LNCaP clone FGC (cell line): ENCODE measurements at regions not wholly inside any gene's neighbourhood (a gene's known extent, or its start where the extent isn't known, plus 50 kb on each side); places are given as distances from the start of the nearest gene placed in this dataset.
"Not testable (repeated sequence)": the region's sequence is repeated elsewhere in the genome, so short reads cannot be mapped to it uniquely, and the experiment has no call there.

ENCODE experiments used
- DNase-seq: peaks from one replicate; pipeline ENCODE4 v3.0.0-alpha.2; 2011; ENCODE audit warnings: low read depth
- H3K4me3 ChIP-seq: 2 replicates; pipeline ENCODE4 v1.5.1; 2011; ENCODE audit warnings: mild to moderate bottlenecking, low read depth, low read length, control low read depth
- TF ChIP-seq, protein P1 (sequence below): IDR thresholded peaks from 2 replicates; pipeline ENCODE4 v1.5.1; 2012; ENCODE audit warnings: mild to moderate bottlenecking; ENCODE audit not compliant: control insufficient read depth, insufficient read depth; ENCODE audit errors: extremely low read depth

GRCh38 chr18:44580159-44580558, 100.5 kb upstream of the SETBP1 start:
- TF ChIP-seq, protein P1, sequence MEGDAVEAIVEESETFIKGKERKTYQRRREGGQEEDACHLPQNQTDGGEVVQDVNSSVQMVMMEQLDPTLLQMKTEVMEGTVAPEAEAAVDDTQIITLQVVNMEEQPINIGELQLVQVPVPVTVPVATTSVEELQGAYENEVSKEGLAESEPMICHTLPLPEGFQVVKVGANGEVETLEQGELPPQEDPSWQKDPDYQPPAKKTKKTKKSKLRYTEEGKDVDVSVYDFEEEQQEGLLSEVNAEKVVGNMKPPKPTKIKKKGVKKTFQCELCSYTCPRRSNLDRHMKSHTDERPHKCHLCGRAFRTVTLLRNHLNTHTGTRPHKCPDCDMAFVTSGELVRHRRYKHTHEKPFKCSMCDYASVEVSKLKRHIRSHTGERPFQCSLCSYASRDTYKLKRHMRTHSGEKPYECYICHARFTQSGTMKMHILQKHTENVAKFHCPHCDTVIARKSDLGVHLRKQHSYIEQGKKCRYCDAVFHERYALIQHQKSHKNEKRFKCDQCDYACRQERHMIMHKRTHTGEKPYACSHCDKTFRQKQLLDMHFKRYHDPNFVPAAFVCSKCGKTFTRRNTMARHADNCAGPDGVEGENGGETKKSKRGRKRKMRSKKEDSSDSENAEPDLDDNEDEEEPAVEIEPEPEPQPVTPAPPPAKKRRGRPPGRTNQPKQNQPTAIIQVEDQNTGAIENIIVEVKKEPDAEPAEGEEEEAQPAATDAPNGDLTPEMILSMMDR, result no peak
- H3K4me3 ChIP-seq, result no peak overlapping the region
- no peak for DNase-seq

DNA sequence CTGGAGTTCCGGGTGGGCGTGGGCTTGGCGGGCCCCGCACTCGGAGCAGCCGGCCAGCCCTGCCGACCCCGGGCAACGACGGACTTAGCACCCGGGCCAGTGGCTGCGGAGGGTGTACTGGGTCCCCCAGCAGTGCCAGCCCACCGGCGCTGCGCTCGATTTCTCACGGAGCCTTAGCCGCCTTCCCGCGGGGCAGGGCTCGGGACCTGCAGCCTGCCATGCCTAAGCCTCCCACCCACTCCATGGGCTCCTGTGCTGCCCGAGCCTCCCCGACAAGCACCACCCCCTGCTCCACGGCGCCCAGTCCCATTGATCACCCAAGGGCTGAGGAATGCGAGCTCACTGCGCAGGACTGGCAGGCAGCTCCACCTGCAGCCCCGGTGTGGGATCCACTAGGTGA, 99.9 kb upstream of the SETBP1 start:
- not testable (repeated sequence) for H3K4me3 ChIP-seq, DNase-seq

DNA sequence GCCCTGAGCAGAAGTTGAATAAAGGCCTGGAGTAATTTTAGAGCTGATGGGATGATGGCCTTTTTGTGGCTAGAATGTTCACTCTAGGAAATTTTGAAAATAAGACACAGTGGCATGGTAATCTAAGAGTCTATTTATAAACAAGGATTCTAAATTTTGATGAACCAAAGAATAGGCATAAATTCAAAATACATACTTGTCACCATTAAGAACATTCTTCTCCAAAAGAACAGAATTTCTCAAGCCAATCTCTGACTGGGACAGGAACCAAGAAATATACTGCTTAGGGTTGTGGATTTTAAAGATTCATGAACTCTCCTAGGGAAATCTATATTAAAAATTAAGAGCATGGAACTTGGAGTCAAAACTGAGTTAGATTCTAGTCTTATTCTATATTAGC, 98.2 kb upstream of the SETBP1 start:
- no peak for DNase-seq
- H3K4me3 ChIP-seq, result no peak overlapping the region
- TF ChIP-seq, protein P1, result no peak

GRCh38 chr18:44584900-44585299, 95.8 kb upstream of the SETBP1 start:
- TF ChIP-seq, protein P1, result no peak
- DNase-seq, result no peak

GRCh38 chr18:44586782-44587524, 93.7 kb upstream of the SETBP1 start:
- TF ChIP-seq, protein P1, result no peak
- DNase-seq, result no peak
- H3K4me3 ChIP-seq, result no peak overlapping the region

More at GRCh38 chr18:44584900-44585299, 95.8 kb upstream of the SETBP1 start:
- H3K4me3 ChIP-seq, result no peak overlapping the region

- H3K4me3 ChIP-seq, result no peak overlapping the region
- TF ChIP-seq, protein P1, result no peak
- DNase-seq, result no peak
Measured at GRCh38 chr18:44588508-44588907, 92.2 kb upstream of the SETBP1 start.

- DNase-seq, result no peak
- H3K4me3 ChIP-seq, result no peak overlapping the region
- TF ChIP-seq, protein P1, result no peak
Measured at GRCh38 chr18:44589693-44590355, 90.9 kb upstream of the SETBP1 start.
